ENCODE measurements at regions not wholly inside any gene's neighbourhood (a gene's known extent, or its start where the extent isn't known, plus 50 kb on each side); places are given as distances from the start of the nearest gene placed in this dataset.
"Not testable (repeated sequence)": the region's sequence is repeated elsewhere in the genome, so short reads cannot be mapped to it uniquely, and the experiment has no call there.

GRCh38 chr3:88410259-88410658 is 260.5 kb downstream of the C3orf38 start:
- DNase-seq = no peak

GRCh38 chr3:88412346-88412745 is 262.6 kb downstream of the C3orf38 start:
- peak; percentile 24 for DNase-seq

- no peak for DNase-seq
Measured at GRCh38 chr3:88416436-88416835, 266.7 kb downstream of the C3orf38 start.

- no peak for DNase-seq
Measured at GRCh38 chr3:88418219-88418618, 268.5 kb downstream of the C3orf38 start.

- DNase-seq = no peak
Measured at GRCh38 chr3:88433568-88433967, 283.8 kb downstream of the C3orf38 start.

DNA sequence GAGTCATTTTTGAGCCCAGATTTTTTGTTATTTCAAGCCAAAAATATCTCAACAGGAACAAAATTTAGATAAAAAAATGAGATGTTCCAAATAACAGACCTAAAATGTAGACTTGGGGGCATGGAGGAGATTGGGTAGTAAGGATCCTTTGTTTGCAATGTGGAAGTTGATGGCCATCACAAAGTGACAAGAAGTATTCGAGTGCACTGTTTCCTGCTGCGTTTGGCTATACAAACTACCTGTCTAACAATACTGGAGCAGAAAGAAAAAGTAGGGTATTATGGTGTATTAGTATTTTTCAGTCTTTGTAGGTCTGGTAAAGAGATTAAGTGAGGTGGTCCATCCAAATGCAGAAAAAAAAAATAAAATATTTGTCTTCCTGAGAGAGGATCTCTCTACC is 284.2 kb downstream of the C3orf38 start:
- DNase-seq = no peak

- no peak for DNase-seq
Measured at GRCh38 chr3:88440701-88441100, 290.9 kb downstream of the C3orf38 start.

GRCh38 chr3:88443066-88443465 is 293.3 kb downstream of the C3orf38 start:
- no peak for DNase-seq

- no peak for DNase-seq
Measured at GRCh38 chr3:88444251-88444650, 294.5 kb downstream of the C3orf38 start.

GRCh38 chr3:88452228-88452627 is 302.5 kb downstream of the C3orf38 start:
- DNase-seq = no peak

DNA sequence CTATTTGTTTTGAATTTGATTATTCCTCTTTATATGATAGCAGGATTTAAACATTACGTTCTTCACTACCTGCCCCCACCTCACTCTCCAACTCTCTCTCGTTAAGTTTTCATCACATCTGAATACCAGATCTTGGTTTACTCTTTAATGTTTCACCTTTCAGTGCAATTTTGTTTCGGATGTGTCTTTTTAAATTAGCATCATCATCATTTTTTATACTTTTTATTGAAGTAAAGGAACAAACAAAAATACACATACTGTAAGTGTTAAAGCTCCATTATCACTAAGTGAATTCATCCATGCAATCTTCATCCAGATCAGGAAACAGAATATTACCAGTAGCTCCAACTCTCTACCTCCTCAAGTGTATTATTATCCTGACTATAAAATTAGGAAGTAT is 310.6 kb downstream of the C3orf38 start:
- DNase-seq = no peak

GRCh38 chr3:88462230-88462629 is 312.5 kb downstream of the C3orf38 start:
- peak; percentile 4 for DNase-seq

GRCh38 chr3:88467191-88467590 is 317.4 kb downstream of the C3orf38 start:
- DNase-seq = no peak

GRCh38 chr3:88469216-88469615 is 319.5 kb downstream of the C3orf38 start:
- no peak for DNase-seq

DNA sequence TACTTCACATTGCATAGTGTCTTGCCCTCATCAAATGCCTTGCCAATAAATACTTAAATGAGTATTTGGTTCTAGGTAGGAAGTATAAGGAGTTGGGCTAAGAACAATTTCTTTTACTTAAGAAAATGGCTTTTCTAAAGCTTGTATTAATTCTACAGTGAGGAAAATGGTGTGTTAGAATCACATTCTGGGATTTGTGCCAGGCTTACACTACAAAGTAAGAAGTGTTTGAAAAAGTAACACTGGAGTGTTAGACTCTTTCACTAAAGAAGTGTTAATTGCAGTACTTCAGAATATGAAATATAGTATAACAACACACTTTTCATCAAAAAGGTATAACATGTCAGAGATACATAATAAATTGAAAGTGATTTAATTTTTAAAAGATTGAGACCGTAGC is 328.7 kb downstream of the C3orf38 start:
- DNase-seq = no peak

- DNase-seq = peak; percentile 57
Measured at GRCh38 chr3:88480822-88481221, 331.1 kb downstream of the C3orf38 start.

DNA sequence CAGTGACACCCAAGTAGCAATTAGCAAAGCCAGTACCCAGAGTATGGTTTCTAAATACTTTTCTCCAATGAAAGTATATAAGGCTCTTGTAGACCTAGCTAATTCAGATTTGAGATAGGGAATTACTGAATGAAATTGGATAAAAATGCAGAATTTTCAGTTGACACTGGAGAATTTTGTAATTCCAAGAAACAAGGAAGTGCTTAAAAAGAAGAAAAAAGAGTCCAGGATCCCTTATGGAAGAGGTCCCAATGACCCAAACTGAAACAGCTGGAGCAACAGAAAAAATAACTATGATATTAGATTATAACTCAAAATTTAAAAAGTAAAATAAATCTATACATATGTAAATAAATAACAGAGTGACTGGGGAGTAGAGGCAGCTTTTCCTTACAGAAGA is 335.2 kb downstream of the C3orf38 start:
- no peak for DNase-seq

DNA sequence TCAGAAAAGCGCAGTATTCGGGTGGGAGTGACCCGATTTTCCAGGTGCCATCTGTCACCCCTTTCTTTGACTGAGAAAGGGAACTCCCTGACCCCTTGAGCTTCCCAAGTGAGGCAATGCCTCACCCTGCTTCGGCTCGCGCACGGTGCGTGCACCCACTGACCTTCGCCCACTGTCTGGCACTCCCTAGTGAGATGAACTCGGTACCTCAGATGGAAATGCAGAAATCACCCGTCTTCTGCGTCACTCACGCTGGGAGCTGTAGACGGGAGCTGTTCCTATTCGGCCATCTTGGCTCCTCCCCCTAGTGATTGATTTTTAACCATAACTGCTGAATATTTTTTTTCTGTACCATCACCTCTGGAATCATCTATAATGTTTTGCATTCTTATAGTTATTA is 359.1 kb downstream of the C3orf38 start:
- DNase-seq = not testable (repeated sequence)

GRCh38 chr3:88509582-88509981 is 359.8 kb downstream of the C3orf38 start:
- DNase-seq = no peak

DNA sequence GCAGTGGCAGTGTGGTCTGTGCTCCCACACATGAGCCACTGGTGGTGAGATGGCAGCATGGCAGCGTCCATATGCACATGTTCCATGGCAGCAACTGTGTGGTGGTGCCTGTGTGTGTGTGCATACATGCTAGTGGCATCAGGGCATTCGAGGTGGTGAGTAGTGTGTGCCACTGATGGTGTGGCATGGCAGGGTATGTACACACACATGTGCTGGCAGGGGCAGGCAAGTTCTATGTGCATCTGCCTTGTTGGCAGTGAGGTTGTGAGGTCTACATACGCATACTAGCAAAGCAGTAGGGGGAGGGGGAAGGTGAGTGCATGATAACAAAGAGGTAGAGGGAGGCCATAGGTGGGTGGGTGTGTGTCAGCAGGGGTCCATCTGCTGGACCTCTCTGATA is 378.7 kb downstream of the C3orf38 start:
- DNase-seq = no peak

DNA sequence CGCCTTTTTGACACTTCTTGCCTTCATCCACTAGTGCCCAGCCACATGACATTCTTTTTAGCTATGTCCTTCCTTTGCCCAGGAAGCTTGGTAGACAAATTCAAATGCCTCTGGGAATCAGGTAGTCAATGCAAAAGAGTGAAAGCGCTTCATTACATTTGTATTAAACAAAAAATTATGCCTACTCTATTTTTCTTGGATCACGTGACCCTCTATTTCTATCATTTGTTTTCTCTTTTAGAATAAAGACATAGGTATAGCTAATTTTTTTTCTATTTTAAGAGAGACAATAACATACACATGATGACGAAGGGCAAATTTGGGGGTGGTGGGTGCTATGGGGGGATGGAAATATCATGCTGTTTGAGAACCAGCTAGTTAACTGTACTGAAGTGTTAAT is 384.8 kb downstream of the C3orf38 start:
- DNase-seq = no peak

GRCh38 chr3:88535563-88535962 is 385.8 kb downstream of the C3orf38 start:
- DNase-seq = no peak

DNA sequence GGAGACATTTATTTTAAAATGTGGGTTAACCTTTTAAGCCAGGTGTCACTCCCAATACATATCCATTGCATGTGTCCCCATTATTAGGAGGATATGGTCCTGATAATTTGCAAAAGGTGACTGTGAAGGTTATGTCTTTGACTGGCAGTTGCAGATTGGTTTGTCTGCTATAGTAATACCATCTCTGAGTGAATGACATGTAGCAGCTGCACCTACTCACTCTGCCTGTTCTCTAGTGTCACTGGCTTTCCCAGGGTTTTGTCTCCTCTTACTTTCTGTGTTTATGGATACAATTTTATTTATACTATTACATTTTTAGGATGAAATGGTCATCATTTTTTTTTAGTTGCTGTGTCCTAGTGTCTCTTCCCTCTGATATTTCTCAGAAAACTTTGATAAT is 393.2 kb downstream of the C3orf38 start:
- no peak for DNase-seq

DNA sequence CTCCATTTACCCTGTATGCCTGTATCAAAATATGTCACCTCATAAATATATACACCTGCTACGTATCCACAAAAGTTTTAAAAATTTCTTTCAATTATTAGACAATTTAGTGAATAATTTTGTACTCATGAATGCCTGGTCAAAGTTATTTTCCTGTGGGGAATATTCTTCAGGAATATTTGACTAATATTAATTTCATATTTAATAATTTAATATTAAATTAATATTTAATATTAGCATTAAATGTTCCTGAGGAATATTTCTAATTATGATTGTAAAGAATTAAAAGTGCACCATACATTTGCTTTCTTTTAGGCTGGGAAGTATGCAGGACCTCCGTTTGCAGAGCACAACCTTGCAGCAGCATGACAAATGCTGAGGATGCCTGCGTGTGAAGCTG is 422.7 kb downstream of the C3orf38 start:
- no peak for DNase-seq

DNA sequence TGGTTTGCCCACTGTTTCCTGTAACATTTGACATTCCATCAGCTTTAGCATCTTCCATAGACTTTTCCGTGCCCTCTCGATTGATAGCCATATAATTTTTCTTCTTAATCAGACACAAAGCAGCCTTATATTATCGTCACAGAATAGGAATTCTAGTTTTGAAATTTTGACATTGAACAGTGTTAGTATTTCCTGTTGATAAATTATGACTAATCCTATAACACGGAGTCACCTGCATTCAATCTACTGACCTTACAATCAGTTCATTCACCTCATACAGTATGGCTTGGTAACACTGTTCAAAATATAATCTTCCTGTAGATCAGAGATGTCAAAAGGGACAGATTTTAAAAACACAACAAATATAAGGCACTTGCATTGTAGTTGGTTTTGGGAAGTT is 423.7 kb downstream of the C3orf38 start:
- no peak for DNase-seq

- DNase-seq = no peak
Measured at GRCh38 chr3:88574146-88574545, 424.4 kb downstream of the C3orf38 start.

Data from fibroblast of skin of abdomen (primary cell).